IPS-15b (cell line): ENCODE measurements at regions not wholly inside any gene's neighbourhood (a gene's known extent, or its start where the extent isn't known, plus 50 kb on each side); places are given as distances from the start of the nearest gene placed in this dataset.

Experiments used
- H3K27me3 ChIP-seq: one replicate; pipeline ENCODE4 v1.6.1; 2013; ENCODE audit warnings: low read length; ENCODE audit not compliant: control insufficient read depth, insufficient read depth
- H3K36me3 ChIP-seq: one replicate; pipeline ENCODE4 v1.6.1; 2013; ENCODE audit warnings: low read length; ENCODE audit not compliant: control insufficient read depth, insufficient read depth
- H3K4me1 ChIP-seq: one replicate; pipeline ENCODE4 v1.6.1; 2013; ENCODE audit warnings: mild to moderate bottlenecking, low read length; ENCODE audit not compliant: control insufficient read depth, insufficient read depth
- H3K4me3 ChIP-seq: one replicate; pipeline ENCODE4 v1.5.1; 2013; ENCODE audit warnings: low read depth, low read length
- H3K9ac ChIP-seq: one replicate; pipeline ENCODE4 v1.6.1; 2013; ENCODE audit warnings: low read depth, mild to moderate bottlenecking, low read length
- H3K9me3 ChIP-seq: one replicate; pipeline ENCODE4 v1.6.1; 2013; ENCODE audit warnings: mild to moderate bottlenecking, low read length; ENCODE audit not compliant: control insufficient read depth, insufficient read depth

DNA sequence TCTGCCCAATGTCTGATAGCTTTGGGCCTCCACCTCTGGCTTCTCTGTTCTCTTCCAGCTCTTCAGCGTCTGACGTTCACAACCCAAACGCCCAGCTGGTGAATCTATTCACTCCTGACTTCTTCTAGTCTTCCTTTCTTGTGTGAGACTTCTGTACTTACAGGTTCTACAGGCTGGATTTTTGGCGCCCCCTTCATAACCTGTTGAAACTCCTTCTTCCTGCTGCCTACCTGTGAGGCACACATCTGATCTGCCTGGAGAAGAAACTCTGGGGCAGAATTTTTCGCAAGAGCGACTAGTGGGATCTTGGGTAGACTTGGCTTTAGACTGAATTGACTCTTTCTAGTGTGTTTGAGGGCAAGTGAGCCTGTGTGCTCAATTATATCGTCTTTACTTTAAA is 249.3 kb downstream of the REEP3 start:
- Histone ChIP-seq H3K9ac (no peak overlapping the region), H3K4me1 (no peaks in the 10 kb centered on the region), H3K4me3 (no peak overlapping the region), H3K36me3 (no peaks in the 10 kb centered on the region), H3K27me3 (no peaks in the 10 kb centered on the region), H3K9me3 (no peaks in the 10 kb centered on the region)

DNA sequence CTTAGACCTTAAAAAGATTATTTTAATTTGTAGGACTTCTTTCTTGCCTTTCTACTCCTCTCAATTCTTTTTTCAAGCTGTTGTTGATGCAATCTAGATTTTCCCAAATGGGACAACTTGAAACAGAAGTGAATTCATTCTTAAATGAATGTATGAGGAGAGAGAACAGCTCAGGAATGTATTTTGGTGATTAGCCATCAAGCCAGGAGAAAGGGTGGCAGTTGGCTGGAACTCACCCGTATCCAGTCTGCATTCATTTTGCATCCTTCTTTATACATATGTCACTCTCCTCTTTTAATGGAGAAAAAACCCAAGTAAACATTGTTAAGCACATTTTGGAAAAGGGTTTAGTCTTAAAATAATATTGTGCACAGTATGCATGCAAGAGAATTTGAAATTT is 251.3 kb downstream of the REEP3 start:
- no peaks in the 10 kb centered on the region for H3K36me3 ChIP-seq
- H3K4me1 ChIP-seq: no peaks in the 10 kb centered on the region
- no peak overlapping the region for H3K4me3 ChIP-seq
- H3K9me3 ChIP-seq: no peaks in the 10 kb centered on the region
- no peaks in the 10 kb centered on the region for H3K27me3 ChIP-seq
- no peak overlapping the region for H3K9ac ChIP-seq

GRCh38 chr10:63773106-63773505 is 251.9 kb downstream of the REEP3 start:
- no peaks in the 10 kb centered on the region for H3K36me3 ChIP-seq
- H3K4me3 ChIP-seq: no peak overlapping the region
- no peaks in the 10 kb centered on the region for H3K4me1 ChIP-seq
- H3K9me3 ChIP-seq: no peaks in the 10 kb centered on the region
- no peak overlapping the region for H3K9ac ChIP-seq
- no peaks in the 10 kb centered on the region for H3K27me3 ChIP-seq

GRCh38 chr10:63773962-63774361 is 252.8 kb downstream of the REEP3 start:
- Histone ChIP-seq H3K9ac (no peak overlapping the region), H3K27me3 (no peaks in the 10 kb centered on the region), H3K4me3 (no peak overlapping the region), H3K9me3 (no peaks in the 10 kb centered on the region), H3K36me3 (no peaks in the 10 kb centered on the region), H3K4me1 (no peaks in the 10 kb centered on the region)

DNA sequence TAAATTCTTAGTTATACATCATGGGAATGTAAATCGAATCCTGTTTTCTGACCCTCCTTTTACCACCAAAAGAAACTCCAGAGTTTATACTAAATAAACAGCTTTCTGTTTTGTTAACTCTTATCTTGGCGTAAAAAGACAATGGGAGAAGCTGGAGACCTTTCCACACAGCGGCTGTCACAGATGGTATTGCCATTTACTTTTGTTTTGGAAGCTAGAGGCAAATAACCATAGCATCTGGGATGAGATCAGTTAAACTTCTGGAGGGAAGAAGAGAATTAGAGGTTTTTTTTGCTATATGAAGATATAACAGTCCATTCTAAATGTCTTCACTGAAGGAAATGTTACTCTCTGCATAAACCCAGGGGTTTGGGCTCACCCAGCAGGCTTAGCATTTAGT is 258.9 kb downstream of the REEP3 start:
- H3K4me1 ChIP-seq: no peaks in the 10 kb centered on the region
- no peaks in the 10 kb centered on the region for H3K36me3 ChIP-seq
- no peaks in the 10 kb centered on the region for H3K27me3 ChIP-seq
- no peak overlapping the region for H3K9ac ChIP-seq
- no peak overlapping the region for H3K4me3 ChIP-seq
- H3K9me3 ChIP-seq: no peaks in the 10 kb centered on the region

- H3K4me3 ChIP-seq: no peak overlapping the region
- H3K9me3 ChIP-seq: no peaks in the 10 kb centered on the region
- no peaks in the 10 kb centered on the region for H3K36me3 ChIP-seq
- no peaks in the 10 kb centered on the region for H3K27me3 ChIP-seq
- no peak overlapping the region for H3K9ac ChIP-seq
- H3K4me1 ChIP-seq: no peaks in the 10 kb centered on the region
Measured at GRCh38 chr10:63781226-63781625, 260.0 kb downstream of the REEP3 start.

GRCh38 chr10:63783882-63784281 is 262.7 kb downstream of the REEP3 start:
- Histone ChIP-seq H3K4me1 (no peaks in the 10 kb centered on the region), H3K9me3 (no peaks in the 10 kb centered on the region), H3K4me3 (no peak overlapping the region), H3K36me3 (no peaks in the 10 kb centered on the region), H3K9ac (no peak overlapping the region), H3K27me3 (no peaks in the 10 kb centered on the region)

- H3K9ac ChIP-seq: no peak overlapping the region
- no peaks in the 10 kb centered on the region for H3K36me3 ChIP-seq
- H3K27me3 ChIP-seq: no peaks in the 10 kb centered on the region
- H3K4me1 ChIP-seq: no peaks in the 10 kb centered on the region
- no peaks in the 10 kb centered on the region for H3K9me3 ChIP-seq
- no peak overlapping the region for H3K4me3 ChIP-seq
Measured at GRCh38 chr10:63788152-63788821, 267.1 kb downstream of the REEP3 start.

DNA sequence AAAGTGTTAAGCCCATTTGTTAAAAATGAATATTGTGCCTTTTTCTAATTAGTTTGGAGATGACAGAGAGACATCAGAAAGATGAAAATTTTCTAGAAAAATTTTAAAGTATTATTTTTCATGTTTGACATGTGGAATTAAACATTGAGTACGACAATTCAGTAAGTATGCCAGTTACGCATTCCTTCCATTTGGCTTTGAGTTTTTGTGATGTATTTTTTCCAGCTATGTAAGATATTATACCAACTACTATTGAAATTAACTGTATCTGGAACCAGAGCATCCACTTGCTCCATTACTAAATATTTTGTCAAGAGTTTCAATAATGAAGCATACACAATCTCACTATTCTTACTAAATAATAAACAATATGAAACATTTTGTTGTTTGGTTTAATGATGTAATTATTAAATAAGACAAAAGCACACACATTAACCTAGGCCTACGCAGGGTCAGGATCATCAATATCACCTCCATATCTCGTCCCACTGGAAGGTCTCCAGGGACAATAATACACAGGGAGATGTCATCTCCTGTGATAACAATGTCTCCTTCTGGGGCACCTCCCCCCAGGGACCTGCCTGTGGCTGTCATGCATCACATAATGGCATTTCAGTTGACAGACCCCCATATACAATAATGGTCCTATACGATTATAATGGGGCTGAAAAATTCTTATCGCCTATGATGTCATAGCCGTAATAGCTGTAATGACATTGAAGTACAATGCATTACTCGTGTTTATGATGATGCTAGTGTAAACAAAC is 274.1 kb downstream of the REEP3 start:
- Histone ChIP-seq H3K9me3 (no peaks in the 10 kb centered on the region), H3K9ac (no peak overlapping the region), H3K27me3 (no peaks in the 10 kb centered on the region), H3K4me3 (no peak overlapping the region), H3K4me1 (no peaks in the 10 kb centered on the region), H3K36me3 (no peaks in the 10 kb centered on the region)

DNA sequence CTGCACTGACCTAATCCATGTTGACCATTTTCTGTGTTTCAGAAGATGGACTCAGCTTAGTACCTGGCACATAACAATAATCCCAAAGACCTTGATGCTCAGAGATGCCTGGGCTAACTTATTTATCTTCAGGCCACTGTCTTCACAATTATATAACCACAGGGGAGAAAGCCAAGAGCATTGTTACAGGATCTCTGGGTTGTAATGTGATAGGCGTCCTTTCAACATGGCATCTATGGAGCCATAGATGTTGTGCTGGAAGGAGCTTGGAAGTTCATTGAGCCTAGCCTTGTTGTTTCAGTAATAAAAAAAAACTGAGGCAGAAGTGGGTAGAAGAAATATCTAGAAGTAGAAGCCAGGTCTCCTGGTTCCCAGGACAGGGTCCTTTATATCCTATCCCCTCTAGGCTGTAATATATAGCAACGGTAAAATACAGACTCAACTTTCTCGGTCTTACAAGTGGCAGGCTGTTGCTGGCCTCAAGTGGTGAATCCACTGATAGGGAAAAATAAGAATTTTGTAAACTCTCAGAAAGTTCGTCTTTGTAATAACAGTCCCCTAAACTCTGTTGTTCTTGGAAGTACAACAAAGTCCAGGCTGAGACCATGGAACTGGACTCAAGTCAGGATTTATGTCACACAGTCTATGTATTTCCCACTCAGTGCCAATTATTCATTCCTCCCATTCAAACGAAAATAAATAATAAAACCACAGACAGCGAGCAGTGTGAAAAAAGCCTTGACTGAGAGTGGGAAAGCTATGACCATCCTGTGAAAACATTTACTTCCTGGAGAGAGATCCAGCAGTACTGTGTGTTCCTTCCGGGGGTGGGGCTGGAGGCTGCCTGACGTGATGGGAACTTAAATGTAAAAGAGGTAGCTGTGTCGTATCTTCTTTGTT is 277.6 kb downstream of the REEP3 start:
- Histone ChIP-seq H3K4me3 (peak overlapping the region; percentile 11), H3K27me3 (no peaks in the 10 kb centered on the region), H3K9me3 (no peaks in the 10 kb centered on the region), H3K36me3 (no peaks in the 10 kb centered on the region), H3K4me1 (no peaks in the 10 kb centered on the region), H3K9ac (no peak overlapping the region)

GRCh38 chr10:63799521-63800300 is 278.5 kb downstream of the REEP3 start:
- Histone ChIP-seq H3K27me3 (no peaks in the 10 kb centered on the region), H3K4me1 (no peaks in the 10 kb centered on the region), H3K9ac (no peak overlapping the region), H3K4me3 (peak overlapping the region; percentile 11), H3K9me3 (no peaks in the 10 kb centered on the region), H3K36me3 (no peaks in the 10 kb centered on the region)
